Breast epithelium (tissue), 3 donors: ENCODE measurements at regions not wholly inside any gene's neighbourhood (a gene's known extent, or its start where the extent isn't known, plus 50 kb on each side); places are given as distances from the start of the nearest gene placed in this dataset.

Experiments used
- POLR2A ChIP-seq: fragments of 450-650 bp; IDR thresholded peaks from one replicate; pipeline ENCODE4 v1.6.1; 2016; ENCODE audit warnings: antibody characterized with exemption, mild to moderate bottlenecking, moderate library complexity
- POLR2AphosphoS5 ChIP-seq, 3 donors: sonication (generic); formaldehyde crosslinking; IDR thresholded peaks; one replicate each; pipeline ENCODE4 v1.6.1; 2017; ENCODE audit warnings: antibody characterized with exemption in 3 of 3
- TF ChIP-seq, protein P1 (sequence below), 3 donors: fragments of 450-650 bp; IDR thresholded peaks; one replicate each; pipeline ENCODE4 v1.5.1; 2016 to 2017; ENCODE audit warnings: antibody characterized with exemption in 3 of 3, mild to moderate bottlenecking in 3 of 3, moderate library complexity in 3 of 3

DNA sequence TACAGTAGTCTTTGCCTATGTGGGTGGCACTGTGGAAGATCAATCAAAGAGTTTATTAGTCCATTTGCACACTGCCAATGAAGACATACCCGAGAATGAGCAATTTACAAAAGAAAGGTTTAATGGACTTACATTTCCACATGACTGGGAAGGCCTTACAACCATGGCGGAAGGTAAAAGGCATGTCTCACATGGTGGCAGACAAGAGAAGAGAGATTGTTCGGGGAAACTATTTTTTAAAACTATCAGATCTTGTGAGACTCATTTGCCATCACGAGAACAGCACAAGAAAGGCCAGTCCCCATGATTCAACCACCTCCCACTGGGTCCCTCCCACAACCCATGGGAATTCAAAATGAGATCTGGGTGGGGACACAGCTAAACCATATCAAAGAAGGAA is 432.1 kb downstream of the ZFHX3 start:
- TF ChIP-seq POLR2A (no peak), POLR2AphosphoS5 (IDR thresholded peaks at IDR 0.05) (no peak)
- TF ChIP-seq, protein P1, sequence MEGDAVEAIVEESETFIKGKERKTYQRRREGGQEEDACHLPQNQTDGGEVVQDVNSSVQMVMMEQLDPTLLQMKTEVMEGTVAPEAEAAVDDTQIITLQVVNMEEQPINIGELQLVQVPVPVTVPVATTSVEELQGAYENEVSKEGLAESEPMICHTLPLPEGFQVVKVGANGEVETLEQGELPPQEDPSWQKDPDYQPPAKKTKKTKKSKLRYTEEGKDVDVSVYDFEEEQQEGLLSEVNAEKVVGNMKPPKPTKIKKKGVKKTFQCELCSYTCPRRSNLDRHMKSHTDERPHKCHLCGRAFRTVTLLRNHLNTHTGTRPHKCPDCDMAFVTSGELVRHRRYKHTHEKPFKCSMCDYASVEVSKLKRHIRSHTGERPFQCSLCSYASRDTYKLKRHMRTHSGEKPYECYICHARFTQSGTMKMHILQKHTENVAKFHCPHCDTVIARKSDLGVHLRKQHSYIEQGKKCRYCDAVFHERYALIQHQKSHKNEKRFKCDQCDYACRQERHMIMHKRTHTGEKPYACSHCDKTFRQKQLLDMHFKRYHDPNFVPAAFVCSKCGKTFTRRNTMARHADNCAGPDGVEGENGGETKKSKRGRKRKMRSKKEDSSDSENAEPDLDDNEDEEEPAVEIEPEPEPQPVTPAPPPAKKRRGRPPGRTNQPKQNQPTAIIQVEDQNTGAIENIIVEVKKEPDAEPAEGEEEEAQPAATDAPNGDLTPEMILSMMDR (IDR thresholded peaks at IDR 0.05) = no peak
